ENCODE measurements at regions not wholly inside any gene's neighbourhood (a gene's known extent, or its start where the extent isn't known, plus 50 kb on each side); places are given as distances from the start of the nearest gene placed in this dataset.

GRCh38 chr19:33954686-33955085 is 158.0 kb downstream of the KCTD15 start (continued):
- TF ChIP-seq MAX (IDR thresholded peaks at IDR 0.05) (no peak), ATF3 (IDR thresholded peaks at IDR 0.05) (no peak), GABPA (IDR thresholded peaks at IDR 0.05 in 1 of 2, conservative IDR thresholded peaks at IDR 0.05 in 1 of 2) (no peak), RXRA (IDR thresholded peaks at IDR 0.05) (no peak), FOXA2 (IDR thresholded peaks at IDR 0.05) (no peak)

- H3K4me1 ChIP-seq (ENCODE audit: control insufficient read depth in 4 of 4, insufficient read depth in 4 of 4, low read length in 3 of 4) = no peaks in the 10 kb centered on the region
- H3K36me3 ChIP-seq (ENCODE audit: control insufficient read depth in 4 of 4, insufficient read depth in 3 of 4, low read depth in 1 of 4, low read length in 3 of 4) = no peaks in the 10 kb centered on the region
- TF ChIP-seq TAF1 (conservative IDR thresholded peaks at IDR 0.05) = no peak
- no peak for TF ChIP-seq RXRA (IDR thresholded peaks at IDR 0.05)
- no peak for TF ChIP-seq GABPA (IDR thresholded peaks at IDR 0.05 in 1 of 2, conservative IDR thresholded peaks at IDR 0.05 in 1 of 2)
- no peak for TF ChIP-seq HNF4G (IDR thresholded peaks at IDR 0.05)
- TF ChIP-seq SP1 (IDR thresholded peaks at IDR 0.05) = no peak
- no peak for TF ChIP-seq MAX (IDR thresholded peaks at IDR 0.05)
- TF ChIP-seq REST (IDR thresholded peaks at IDR 0.05) = no peak
- no peak for TF ChIP-seq JUND (IDR thresholded peaks at IDR 0.05)
- TF ChIP-seq EGR1 (IDR thresholded peaks at IDR 0.05; ENCODE audit: low read depth in 2 of 2) = no peak
- no peaks in the 10 kb centered on the region for H3K27me3 ChIP-seq (ENCODE audit: control insufficient read depth in 4 of 4, insufficient read depth in 4 of 4, low read length in 3 of 4)
- no peak for DNase-seq (ENCODE audit: low spot score)
- no peak overlapping the region for H3K9ac ChIP-seq (ENCODE audit: low read depth in 1 of 2, low read length in 2 of 2)
- WGBS = 79% methylated on average over 6 of the region's 6 CpGs
- no peak overlapping the region for H3K4me3 ChIP-seq (ENCODE audit: low read depth in 1 of 3, low read length in 3 of 3)
- no peaks in the 10 kb centered on the region for H3K9me3 ChIP-seq (ENCODE audit: control insufficient read depth in 4 of 4, low read length in 3 of 4)
- no peak overlapping the region for H3K27ac ChIP-seq (ENCODE audit: low read depth in 1 of 2, low read length in 2 of 2)
These were observed 160.3 kb downstream of the KCTD15 start for GRCh38 chr19:33956941-33957340.

DNA sequence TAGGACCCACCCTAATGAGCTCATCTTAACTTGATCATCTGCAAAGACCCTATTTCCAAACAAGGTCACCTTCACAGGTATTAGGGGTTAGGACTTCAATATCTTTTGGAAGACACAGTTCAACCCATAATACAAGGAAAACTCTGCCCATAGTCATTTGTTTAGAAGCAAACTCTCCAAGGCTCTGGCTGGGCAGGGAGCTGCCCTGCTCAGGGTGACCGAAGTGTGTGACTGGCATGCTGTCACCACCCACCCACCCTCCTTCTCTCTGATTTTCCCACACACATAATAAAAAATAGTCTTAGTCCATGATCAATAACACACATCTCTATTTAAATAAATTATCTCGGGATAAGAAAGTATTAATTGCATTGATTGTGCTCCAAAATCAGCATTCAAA is 161.1 kb downstream of the KCTD15 start:
- no peak overlapping the region for H3K4me3 ChIP-seq (ENCODE audit: low read depth in 1 of 3, low read length in 3 of 3)
- no peaks in the 10 kb centered on the region for H3K4me1 ChIP-seq (ENCODE audit: control insufficient read depth in 4 of 4, insufficient read depth in 4 of 4, low read length in 3 of 4)
- H3K27me3 ChIP-seq (ENCODE audit: control insufficient read depth in 4 of 4, insufficient read depth in 4 of 4, low read length in 3 of 4) = no peaks in the 10 kb centered on the region
- H3K9ac ChIP-seq (ENCODE audit: low read depth in 1 of 2, low read length in 2 of 2) = no peak overlapping the region
- H3K27ac ChIP-seq (ENCODE audit: low read depth in 1 of 2, low read length in 2 of 2) = no peak overlapping the region
- no peak for DNase-seq (ENCODE audit: low spot score)
- H3K9me3 ChIP-seq (ENCODE audit: control insufficient read depth in 4 of 4, low read length in 3 of 4) = no peaks in the 10 kb centered on the region
- no peaks in the 10 kb centered on the region for H3K36me3 ChIP-seq (ENCODE audit: control insufficient read depth in 4 of 4, insufficient read depth in 3 of 4, low read depth in 1 of 4, low read length in 3 of 4)
- WGBS = 74% methylated on average over 2 of the region's 2 CpGs
- TF ChIP-seq CTCF (IDR thresholded peaks at IDR 0.05; ENCODE audit: low read depth, low read length, missing input control) (no peak), FOXA2 (IDR thresholded peaks at IDR 0.05) (no peak), HNF4A (conservative IDR thresholded peaks at IDR 0.05) (no peak), NR2F2 (IDR thresholded peaks at IDR 0.05) (no peak), EGR1 (IDR thresholded peaks at IDR 0.05; ENCODE audit: low read depth in 2 of 2) (no peak), FOXA1 (IDR thresholded peaks at IDR 0.05) (no peak), JUND (IDR thresholded peaks at IDR 0.05) (no peak), SP1 (IDR thresholded peaks at IDR 0.05) (no peak), RXRA (IDR thresholded peaks at IDR 0.05) (no peak), RAD21 (IDR thresholded peaks at IDR 0.05) (no peak), YY1 (IDR thresholded peaks at IDR 0.05) (no peak), TAF1 (conservative IDR thresholded peaks at IDR 0.05) (no peak), GABPA (IDR thresholded peaks at IDR 0.05 in 1 of 2, conservative IDR thresholded peaks at IDR 0.05 in 1 of 2) (no peak), HNF4G (IDR thresholded peaks at IDR 0.05) (no peak), ZBTB33 (IDR thresholded peaks at IDR 0.05) (no peak), MAX (IDR thresholded peaks at IDR 0.05) (no peak), ATF3 (IDR thresholded peaks at IDR 0.05) (no peak)

All from liver (tissue), 8 donors.